ENCODE measurements at regions not wholly inside any gene's neighbourhood (a gene's known extent, or its start where the extent isn't known, plus 50 kb on each side); places are given as distances from the start of the nearest gene placed in this dataset.

GRCh38 chr3:117977504-117978228 lies 1057.0 kb downstream of the IGSF11 start:
- intact Hi-C loops (cut with DNase I; ENCODE audit: low total_unique reads) = no loop called here
- no peak for DNase-seq
- Histone ChIP-seq H3K36me3 (no peaks in the 10 kb centered on the region), H3K9me3 (no peaks in the 10 kb centered on the region), H3K4me1 (no peaks in the 10 kb centered on the region), H3K4me3 (no peak overlapping the region), H3K27ac (no peak overlapping the region), H3K27me3 (no peaks in the 10 kb centered on the region)
- in situ Hi-C loops (cut with MboI; ENCODE audit: low sequenced_read_pairs in 4 of 4) = no loop called here
- ATAC-seq = no peak
- TF ChIP-seq CTCF (IDR thresholded peaks at IDR 0.05 in 4 of 5, conservative IDR thresholded peaks at IDR 0.05 in 1 of 5) = no peak

GRCh38 chr3:117979466-117979865 lies 1055.2 kb downstream of the IGSF11 start:
- no peaks in the 10 kb centered on the region for H3K36me3 ChIP-seq
- H3K4me1 ChIP-seq = no peaks in the 10 kb centered on the region
- DNase-seq (no peak), ATAC-seq (no peak)
- in situ Hi-C loops (cut with MboI; ENCODE audit: low sequenced_read_pairs in 4 of 4) = no loop called here
- H3K27ac ChIP-seq = no peak overlapping the region
- H3K4me3 ChIP-seq = no peak overlapping the region
- intact Hi-C loops (cut with DNase I; ENCODE audit: low total_unique reads) = no loop called here
- TF ChIP-seq CTCF (IDR thresholded peaks at IDR 0.05 in 4 of 5, conservative IDR thresholded peaks at IDR 0.05 in 1 of 5) (no peak), POLR2A (IDR thresholded peaks at IDR 0.05) (no peak)
- H3K9me3 ChIP-seq = no peaks in the 10 kb centered on the region
- H3K27me3 ChIP-seq = no peaks in the 10 kb centered on the region

GRCh38 chr3:117987256-117987655 lies 1047.4 kb downstream of the IGSF11 start:
- Histone ChIP-seq H3K9me3 (no peaks in the 10 kb centered on the region), H3K36me3 (no peaks in the 10 kb centered on the region), H3K27me3 (no peaks in the 10 kb centered on the region), H3K27ac (no peak overlapping the region), H3K4me3 (no peak overlapping the region), H3K4me1 (no peaks in the 10 kb centered on the region)
- DNase-seq (no peak), ATAC-seq (no peak)
- TF ChIP-seq POLR2A (IDR thresholded peaks at IDR 0.05) (no peak), CTCF (IDR thresholded peaks at IDR 0.05 in 4 of 5, conservative IDR thresholded peaks at IDR 0.05 in 1 of 5) (no peak)
- in situ Hi-C loops (cut with MboI; ENCODE audit: low sequenced_read_pairs in 4 of 4) = no loop called here
- intact Hi-C loops (cut with DNase I; ENCODE audit: low total_unique reads) = no loop called here

GRCh38 chr3:117989982-117990381 lies 1044.7 kb downstream of the IGSF11 start:
- Histone ChIP-seq H3K27me3 (peaks cover 0 to 5% (median 0%) of the 10 kb centered on the region in 3 donors), H3K4me1 (no peaks in the 10 kb centered on the region), H3K27ac (no peak overlapping the region), H3K4me3 (no peak overlapping the region), H3K9me3 (no peaks in the 10 kb centered on the region), H3K36me3 (no peaks in the 10 kb centered on the region)
- in situ Hi-C loops (cut with MboI; ENCODE audit: low sequenced_read_pairs in 4 of 4) (no loop called here), intact Hi-C loops (cut with DNase I; ENCODE audit: low total_unique reads) (no loop called here)
- ATAC-seq = no peak
- TF ChIP-seq POLR2A (IDR thresholded peaks at IDR 0.05) (no peak), CTCF (IDR thresholded peaks at IDR 0.05 in 4 of 5, conservative IDR thresholded peaks at IDR 0.05 in 1 of 5) (no peak)
- no peak for DNase-seq

- no peak for ATAC-seq
- no peak for DNase-seq
- in situ Hi-C loops (cut with MboI; ENCODE audit: low sequenced_read_pairs in 4 of 4) (no loop called here), intact Hi-C loops (cut with DNase I; ENCODE audit: low total_unique reads) (no loop called here)
- H3K9me3 ChIP-seq = no peaks in the 10 kb centered on the region
- H3K27ac ChIP-seq = no peak overlapping the region
- no peaks in the 10 kb centered on the region for H3K4me1 ChIP-seq
- TF ChIP-seq CTCF (IDR thresholded peaks at IDR 0.05 in 4 of 5, conservative IDR thresholded peaks at IDR 0.05 in 1 of 5) = no peak
- no peak for TF ChIP-seq POLR2A (IDR thresholded peaks at IDR 0.05)
- H3K27me3 ChIP-seq = peaks cover 0 to 5% (median 0%) of the 10 kb centered on the region in 3 donors
- no peak overlapping the region for H3K4me3 ChIP-seq
- no peaks in the 10 kb centered on the region for H3K36me3 ChIP-seq
Observed at GRCh38 chr3:117990627-117991026, 1044.0 kb downstream of the IGSF11 start.

Data from gastrocnemius medialis (tissue), 4 donors.